ENCODE measurements at regions not wholly inside any gene's neighbourhood (a gene's known extent, or its start where the extent isn't known, plus 50 kb on each side); places are given as distances from the start of the nearest gene placed in this dataset.

GRCh38 chr10:8192301-8192700, 137.8 kb downstream of the GATA3 start:
- Histone ChIP-seq H3K36me3 (no peaks in the 10 kb centered on the region), H3K4me1 (peaks cover 7% of the 10 kb centered on the region; the same call in 1 of the 2 replicates), H3K27me3 (no peaks in the 10 kb centered on the region), H3K4me3 (ENCODE audit: low read depth, low read length) (no peak overlapping the region), H3K9me3 (no peaks in the 10 kb centered on the region)
- DNase-seq: no peak
- TF ChIP-seq, protein P1, sequence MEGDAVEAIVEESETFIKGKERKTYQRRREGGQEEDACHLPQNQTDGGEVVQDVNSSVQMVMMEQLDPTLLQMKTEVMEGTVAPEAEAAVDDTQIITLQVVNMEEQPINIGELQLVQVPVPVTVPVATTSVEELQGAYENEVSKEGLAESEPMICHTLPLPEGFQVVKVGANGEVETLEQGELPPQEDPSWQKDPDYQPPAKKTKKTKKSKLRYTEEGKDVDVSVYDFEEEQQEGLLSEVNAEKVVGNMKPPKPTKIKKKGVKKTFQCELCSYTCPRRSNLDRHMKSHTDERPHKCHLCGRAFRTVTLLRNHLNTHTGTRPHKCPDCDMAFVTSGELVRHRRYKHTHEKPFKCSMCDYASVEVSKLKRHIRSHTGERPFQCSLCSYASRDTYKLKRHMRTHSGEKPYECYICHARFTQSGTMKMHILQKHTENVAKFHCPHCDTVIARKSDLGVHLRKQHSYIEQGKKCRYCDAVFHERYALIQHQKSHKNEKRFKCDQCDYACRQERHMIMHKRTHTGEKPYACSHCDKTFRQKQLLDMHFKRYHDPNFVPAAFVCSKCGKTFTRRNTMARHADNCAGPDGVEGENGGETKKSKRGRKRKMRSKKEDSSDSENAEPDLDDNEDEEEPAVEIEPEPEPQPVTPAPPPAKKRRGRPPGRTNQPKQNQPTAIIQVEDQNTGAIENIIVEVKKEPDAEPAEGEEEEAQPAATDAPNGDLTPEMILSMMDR (IDR thresholded peaks at IDR 0.05; ENCODE audit: low read depth, low read length): no peak

GRCh38 chr10:8193546-8193945, 139.1 kb downstream of the GATA3 start:
- Histone ChIP-seq H3K27me3 (no peaks in the 10 kb centered on the region), H3K36me3 (no peaks in the 10 kb centered on the region), H3K9me3 (no peaks in the 10 kb centered on the region), H3K4me3 (ENCODE audit: low read depth, low read length) (no peak overlapping the region), H3K4me1 (peaks cover 5% of the 10 kb centered on the region; the same call in 1 of the 2 replicates)
- DNase-seq: no peak
- TF ChIP-seq, protein P1 (IDR thresholded peaks at IDR 0.05; ENCODE audit: low read depth, low read length): no peak

DNA sequence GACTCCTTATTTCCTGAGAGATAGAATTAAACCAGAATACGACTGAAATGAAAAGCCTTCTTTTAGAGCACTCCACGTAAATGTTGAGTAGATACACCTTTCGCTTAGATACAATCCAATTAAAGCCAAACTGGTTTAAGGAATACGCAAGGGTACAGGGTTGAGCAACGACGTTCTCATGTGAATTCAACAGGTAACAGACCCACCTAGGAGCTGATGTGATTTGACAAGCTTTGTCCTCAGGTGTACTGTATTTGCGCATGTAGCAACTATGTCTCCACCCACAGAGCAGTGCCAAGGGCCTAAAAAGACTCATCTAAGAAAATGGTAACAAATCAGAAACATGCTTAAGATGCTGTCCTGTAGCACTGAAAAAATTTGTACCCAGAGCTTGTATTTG, 139.6 kb downstream of the GATA3 start:
- H3K4me3 ChIP-seq (ENCODE audit: low read depth, low read length): no peak overlapping the region
- TF ChIP-seq, protein P1 (IDR thresholded peaks at IDR 0.05; ENCODE audit: low read depth, low read length): no peak
- no peaks in the 10 kb centered on the region for H3K36me3 ChIP-seq
- no peaks in the 10 kb centered on the region for H3K27me3 ChIP-seq
- H3K4me1 ChIP-seq: peaks cover 4% of the 10 kb centered on the region; the same call in 1 of the 2 replicates
- no peaks in the 10 kb centered on the region for H3K9me3 ChIP-seq
- no peak for DNase-seq

DNA sequence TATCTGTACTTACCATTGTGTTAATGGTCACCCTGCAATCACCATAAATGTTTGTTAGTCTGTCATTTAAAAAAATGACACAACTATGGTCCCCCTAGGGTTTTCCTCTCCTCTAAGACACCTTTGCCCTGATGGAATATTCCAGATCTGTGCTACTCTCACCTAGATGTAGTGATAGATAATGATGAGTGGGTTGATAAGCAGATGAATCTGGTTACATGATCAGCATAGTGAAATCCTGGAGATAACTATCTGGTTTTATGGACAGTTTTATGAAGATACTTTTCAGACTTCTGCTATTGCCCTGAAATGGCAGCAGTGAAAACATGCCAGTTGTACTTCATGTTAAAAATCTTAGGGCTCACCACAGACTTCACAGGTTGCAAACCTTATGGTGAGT, 152.4 kb downstream of the GATA3 start:
- no peaks in the 10 kb centered on the region for H3K9me3 ChIP-seq
- H3K4me3 ChIP-seq (ENCODE audit: low read depth, low read length): no peak overlapping the region
- no peaks in the 10 kb centered on the region for H3K27me3 ChIP-seq
- H3K36me3 ChIP-seq: no peaks in the 10 kb centered on the region
- DNase-seq: no peak
- TF ChIP-seq, protein P1 (IDR thresholded peaks at IDR 0.05; ENCODE audit: low read depth, low read length): no peak
- no peaks in the 10 kb centered on the region for H3K4me1 ChIP-seq

- TF ChIP-seq, protein P1 (IDR thresholded peaks at IDR 0.05; ENCODE audit: low read depth, low read length): no peak
- H3K9me3 ChIP-seq: no peaks in the 10 kb centered on the region
- H3K27me3 ChIP-seq: no peaks in the 10 kb centered on the region
- DNase-seq: no peak
- no peaks in the 10 kb centered on the region for H3K36me3 ChIP-seq
- no peaks in the 10 kb centered on the region for H3K4me1 ChIP-seq
- H3K4me3 ChIP-seq (ENCODE audit: low read depth, low read length): no peak overlapping the region
These were observed 157.1 kb downstream of the GATA3 start for GRCh38 chr10:8211631-8212030.

DNA sequence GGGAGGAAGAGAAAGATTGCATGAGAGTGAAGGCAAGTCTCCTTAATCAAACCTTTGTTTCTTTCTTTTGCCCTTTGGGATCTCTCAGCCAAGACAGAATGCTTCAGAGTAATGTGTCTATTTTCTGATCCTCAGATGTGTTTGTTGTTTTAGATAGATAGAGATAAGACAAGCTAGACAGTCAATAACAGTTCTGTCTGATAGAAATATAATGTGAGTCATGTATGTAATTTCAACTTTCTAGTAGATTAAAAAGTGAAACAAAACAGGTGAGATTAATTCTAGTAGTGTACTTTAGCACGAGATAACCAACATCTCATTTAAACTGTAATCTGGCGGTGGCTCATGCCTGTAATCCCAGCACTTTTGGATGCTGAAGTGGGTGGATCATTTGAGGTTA, 159.2 kb downstream of the GATA3 start:
- no peaks in the 10 kb centered on the region for H3K36me3 ChIP-seq
- TF ChIP-seq, protein P1 (IDR thresholded peaks at IDR 0.05; ENCODE audit: low read depth, low read length): no peak
- DNase-seq: no peak
- H3K27me3 ChIP-seq: no peaks in the 10 kb centered on the region
- no peak overlapping the region for H3K4me3 ChIP-seq (ENCODE audit: low read depth, low read length)
- no peaks in the 10 kb centered on the region for H3K9me3 ChIP-seq
- H3K4me1 ChIP-seq: no peaks in the 10 kb centered on the region
